ENCODE measurements at regions not wholly inside any gene's neighbourhood (a gene's known extent, or its start where the extent isn't known, plus 50 kb on each side); places are given as distances from the start of the nearest gene placed in this dataset.

DNA sequence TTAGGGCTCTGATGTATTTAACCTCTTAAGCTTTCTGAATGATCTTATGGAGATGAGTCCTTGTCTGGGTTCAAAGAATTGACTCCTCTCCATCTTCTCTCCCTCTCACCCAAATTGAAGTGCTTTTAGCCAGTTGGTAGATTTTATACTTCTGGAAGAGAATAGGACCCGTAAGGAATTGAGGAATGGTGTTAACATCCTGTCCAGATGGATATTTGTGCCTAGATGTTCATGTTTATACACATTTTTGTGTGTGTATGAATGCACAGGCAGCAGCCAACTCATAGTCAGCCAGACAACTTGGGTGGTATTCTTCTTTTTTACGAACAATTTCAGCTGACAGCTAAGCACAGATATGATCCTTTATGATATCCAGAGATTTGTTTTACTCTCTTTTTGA, 449.6 kb upstream of the RGS6 start:
- TF ChIP-seq, protein P1, sequence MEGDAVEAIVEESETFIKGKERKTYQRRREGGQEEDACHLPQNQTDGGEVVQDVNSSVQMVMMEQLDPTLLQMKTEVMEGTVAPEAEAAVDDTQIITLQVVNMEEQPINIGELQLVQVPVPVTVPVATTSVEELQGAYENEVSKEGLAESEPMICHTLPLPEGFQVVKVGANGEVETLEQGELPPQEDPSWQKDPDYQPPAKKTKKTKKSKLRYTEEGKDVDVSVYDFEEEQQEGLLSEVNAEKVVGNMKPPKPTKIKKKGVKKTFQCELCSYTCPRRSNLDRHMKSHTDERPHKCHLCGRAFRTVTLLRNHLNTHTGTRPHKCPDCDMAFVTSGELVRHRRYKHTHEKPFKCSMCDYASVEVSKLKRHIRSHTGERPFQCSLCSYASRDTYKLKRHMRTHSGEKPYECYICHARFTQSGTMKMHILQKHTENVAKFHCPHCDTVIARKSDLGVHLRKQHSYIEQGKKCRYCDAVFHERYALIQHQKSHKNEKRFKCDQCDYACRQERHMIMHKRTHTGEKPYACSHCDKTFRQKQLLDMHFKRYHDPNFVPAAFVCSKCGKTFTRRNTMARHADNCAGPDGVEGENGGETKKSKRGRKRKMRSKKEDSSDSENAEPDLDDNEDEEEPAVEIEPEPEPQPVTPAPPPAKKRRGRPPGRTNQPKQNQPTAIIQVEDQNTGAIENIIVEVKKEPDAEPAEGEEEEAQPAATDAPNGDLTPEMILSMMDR (conservative IDR thresholded peaks at IDR 0.05), result no peak
- no peak for TF ChIP-seq EZH2 (IDR thresholded peaks at IDR 0.05; ENCODE audit: low read depth)

All from PC-9 (cell line).